ENCODE measurements at regions not wholly inside any gene's neighbourhood (a gene's known extent, or its start where the extent isn't known, plus 50 kb on each side); places are given as distances from the start of the nearest gene placed in this dataset.

GRCh38 chr2:151083856-151084795 is 177.5 kb downstream of the RBM43 start:
- no peaks in the 10 kb centered on the region for H4K20me1 ChIP-seq (ENCODE audit: control insufficient read depth, insufficient read depth, low read depth, low read length)
- H3K36me3 ChIP-seq (ENCODE audit: control insufficient read depth, low read length) = no peaks in the 10 kb centered on the region
- H3K4me1 ChIP-seq (ENCODE audit: control insufficient read depth, low read length) = no peaks in the 10 kb centered on the region
- no peak overlapping the region for H3K4me3 ChIP-seq (ENCODE audit: low read length)
- H3K79me2 ChIP-seq (ENCODE audit: control insufficient read depth, low read length) = no peaks in the 10 kb centered on the region
- TF ChIP-seq CTCF (IDR thresholded peaks at IDR 0.05; ENCODE audit: low read depth, low read length, poor library complexity, severe bottlenecking) (no peak), EZH2phosphoT487 (IDR thresholded peaks at IDR 0.05; ENCODE audit: borderline replicate concordance, low read length) (no peak)
- no peak overlapping the region for H3K4me2 ChIP-seq (ENCODE audit: low read length)
- no peak overlapping the region for H3K27ac ChIP-seq (ENCODE audit: low read depth, low read length)
- H3K27me3 ChIP-seq (ENCODE audit: control insufficient read depth, low read length) = no peaks in the 10 kb centered on the region
- H3F3A ChIP-seq (ENCODE audit: control insufficient read depth, insufficient read depth) = no peaks in the 10 kb centered on the region
- no peaks in the 10 kb centered on the region for H3K9me2 ChIP-seq (replicated peaks; ENCODE audit: control insufficient read depth, low read length)
- no peaks in the 10 kb centered on the region for H3K9me3 ChIP-seq (ENCODE audit: control insufficient read depth, insufficient read depth, low read length)

- H3K4me2 ChIP-seq (ENCODE audit: low read length) = no peak overlapping the region
- H3K27me3 ChIP-seq (ENCODE audit: control insufficient read depth, low read length) = no peaks in the 10 kb centered on the region
- H3K9me2 ChIP-seq (replicated peaks; ENCODE audit: control insufficient read depth, low read length) = no peaks in the 10 kb centered on the region
- H3F3A ChIP-seq (ENCODE audit: control insufficient read depth, insufficient read depth) = no peaks in the 10 kb centered on the region
- no peak overlapping the region for H3K27ac ChIP-seq (ENCODE audit: low read depth, low read length)
- no peaks in the 10 kb centered on the region for H3K79me2 ChIP-seq (ENCODE audit: control insufficient read depth, low read length)
- no peaks in the 10 kb centered on the region for H4K20me1 ChIP-seq (ENCODE audit: control insufficient read depth, insufficient read depth, low read depth, low read length)
- TF ChIP-seq CTCF (IDR thresholded peaks at IDR 0.05; ENCODE audit: low read depth, low read length, poor library complexity, severe bottlenecking) = no peak
- TF ChIP-seq EZH2phosphoT487 (IDR thresholded peaks at IDR 0.05; ENCODE audit: borderline replicate concordance, low read length) = no peak
- no peaks in the 10 kb centered on the region for H3K9me3 ChIP-seq (ENCODE audit: control insufficient read depth, insufficient read depth, low read length)
- no peaks in the 10 kb centered on the region for H3K4me1 ChIP-seq (ENCODE audit: control insufficient read depth, low read length)
- no peaks in the 10 kb centered on the region for H3K36me3 ChIP-seq (ENCODE audit: control insufficient read depth, low read length)
- H3K4me3 ChIP-seq (ENCODE audit: low read length) = no peak overlapping the region
Observed at GRCh38 chr2:151078889-151079288, 182.8 kb downstream of the RBM43 start.

GRCh38 chr2:151071906-151072305 is 189.8 kb downstream of the RBM43 start:
- H3K27me3 ChIP-seq (ENCODE audit: control insufficient read depth, low read length) = no peaks in the 10 kb centered on the region
- no peaks in the 10 kb centered on the region for H3F3A ChIP-seq (ENCODE audit: control insufficient read depth, insufficient read depth)
- no peaks in the 10 kb centered on the region for H4K20me1 ChIP-seq (ENCODE audit: control insufficient read depth, insufficient read depth, low read depth, low read length)
- no peaks in the 10 kb centered on the region for H3K9me2 ChIP-seq (replicated peaks; ENCODE audit: control insufficient read depth, low read length)
- TF ChIP-seq EZH2phosphoT487 (IDR thresholded peaks at IDR 0.05; ENCODE audit: borderline replicate concordance, low read length) (no peak), CTCF (IDR thresholded peaks at IDR 0.05; ENCODE audit: low read depth, low read length, poor library complexity, severe bottlenecking) (no peak)
- no peak overlapping the region for H3K4me3 ChIP-seq (ENCODE audit: low read length)
- H3K36me3 ChIP-seq (ENCODE audit: control insufficient read depth, low read length) = no peaks in the 10 kb centered on the region
- no peaks in the 10 kb centered on the region for H3K79me2 ChIP-seq (ENCODE audit: control insufficient read depth, low read length)
- no peak overlapping the region for H3K27ac ChIP-seq (ENCODE audit: low read depth, low read length)
- H3K4me1 ChIP-seq (ENCODE audit: control insufficient read depth, low read length) = no peaks in the 10 kb centered on the region
- H3K9me3 ChIP-seq (ENCODE audit: control insufficient read depth, insufficient read depth, low read length) = no peaks in the 10 kb centered on the region
- no peak overlapping the region for H3K4me2 ChIP-seq (ENCODE audit: low read length)

Data from DOHH2 (cell line).